NCI-H748 (cell line): ENCODE measurements at regions not wholly inside any gene's neighbourhood (a gene's known extent, or its start where the extent isn't known, plus 50 kb on each side); places are given as distances from the start of the nearest gene placed in this dataset.

Experiments used
- DNase-seq: peaks from one replicate; lab custom pipeline; 2025; ENCODE audit not compliant: unreplicated experiment; lab: John Stamatoyannopoulos, UW

GRCh38 chr7:125412890-125413665 lies 483.5 kb upstream of the POT1 start:
- DNase-seq: no peak

- DNase-seq: no peak
Measured at GRCh38 chr7:125409921-125410320, 480.3 kb upstream of the POT1 start.

- no peak for DNase-seq
Measured at GRCh38 chr7:125406111-125406510, 476.5 kb upstream of the POT1 start.

- DNase-seq: no peak
Measured at GRCh38 chr7:125399408-125399807, 469.8 kb upstream of the POT1 start.

GRCh38 chr7:125396466-125397151 lies 467.0 kb upstream of the POT1 start:
- DNase-seq: no peak

GRCh38 chr7:125391921-125392320 lies 462.3 kb upstream of the POT1 start:
- no peak for DNase-seq

- no peak for DNase-seq
Measured at GRCh38 chr7:125390981-125391380, 461.4 kb upstream of the POT1 start.

GRCh38 chr7:125386211-125386610 lies 456.6 kb upstream of the POT1 start:
- DNase-seq: no peak

- DNase-seq: no peak
Measured at GRCh38 chr7:125383324-125383723, 453.7 kb upstream of the POT1 start.

GRCh38 chr7:125382401-125382800 lies 452.8 kb upstream of the POT1 start:
- DNase-seq: no peak

GRCh38 chr7:125375942-125376341 lies 446.3 kb upstream of the POT1 start:
- peak; percentile 83 for DNase-seq

GRCh38 chr7:125370502-125370901 lies 440.9 kb upstream of the POT1 start:
- DNase-seq: no peak

- no peak for DNase-seq
Measured at GRCh38 chr7:125363873-125364272, 434.2 kb upstream of the POT1 start.

GRCh38 chr7:125358551-125359167 lies 429.0 kb upstream of the POT1 start:
- no peak for DNase-seq

- DNase-seq: no peak
Measured at GRCh38 chr7:125357676-125358455, 428.2 kb upstream of the POT1 start.

- DNase-seq: no peak
Measured at GRCh38 chr7:125355899-125356298, 426.3 kb upstream of the POT1 start.

GRCh38 chr7:125347269-125347668 lies 417.6 kb upstream of the POT1 start:
- DNase-seq: no peak

GRCh38 chr7:125338110-125338509 lies 408.5 kb upstream of the POT1 start:
- DNase-seq: no peak

GRCh38 chr7:125336326-125336725 lies 406.7 kb upstream of the POT1 start:
- no peak for DNase-seq

GRCh38 chr7:125326666-125327255 lies 397.1 kb upstream of the POT1 start:
- no peak for DNase-seq

- DNase-seq: peak; percentile 30
Measured at GRCh38 chr7:125316466-125316865, 386.8 kb upstream of the POT1 start.
